Stomach (tissue), 4 donors: ENCODE measurements at regions not wholly inside any gene's neighbourhood (a gene's known extent, or its start where the extent isn't known, plus 50 kb on each side); places are given as distances from the start of the nearest gene placed in this dataset.

Experiments
- EP300 ChIP-seq: sonication (generic); formaldehyde crosslinking; IDR thresholded peaks from one replicate; pipeline ENCODE4 v1.6.1; 2017; ENCODE audit warnings: antibody characterized with exemption
- POLR2A ChIP-seq, 4 donors: fragments of 450-650 bp; IDR thresholded peaks; one replicate each; pipeline ENCODE4 v1.6.1; 2016; ENCODE audit warnings: antibody characterized with exemption in 4 of 4, control low read depth in 2 of 4, mild to moderate bottlenecking in 1 of 4, moderate library complexity in 1 of 4
- TF ChIP-seq, protein P1 (sequence below), 7 experiments: fragments of 450-650 bp in 4 of 7; fragments of 200-600 bp in 3 of 7; sonication (generic) in 3 of 7; IDR thresholded peaks; one replicate each; pipeline ENCODE4 v1.5.1; 2016 to 2019; ENCODE audit warnings: antibody characterized with exemption in 7 of 7, control low read depth in 2 of 7, mild to moderate bottlenecking in 1 of 7

DNA sequence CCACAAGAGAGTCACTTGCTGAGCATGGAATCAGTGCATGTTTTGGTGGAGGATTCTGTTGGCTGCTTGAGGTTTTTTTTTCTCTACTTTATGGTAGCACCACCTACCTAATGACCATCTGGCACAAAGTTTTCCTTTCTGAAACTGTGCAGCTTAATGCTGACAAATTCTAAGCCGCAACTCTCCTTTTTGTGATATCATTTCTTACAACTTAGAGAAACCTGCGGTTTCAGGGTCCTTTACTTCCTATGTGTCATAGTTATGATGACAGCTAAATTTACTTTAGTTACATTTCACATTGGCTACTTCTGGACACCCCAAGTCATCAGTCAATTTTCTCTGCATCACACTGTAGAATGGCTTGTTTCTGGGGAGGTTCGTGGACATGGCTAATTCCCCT, 115.4 kb upstream of the TMTC4 start:
- TF ChIP-seq, protein P1, sequence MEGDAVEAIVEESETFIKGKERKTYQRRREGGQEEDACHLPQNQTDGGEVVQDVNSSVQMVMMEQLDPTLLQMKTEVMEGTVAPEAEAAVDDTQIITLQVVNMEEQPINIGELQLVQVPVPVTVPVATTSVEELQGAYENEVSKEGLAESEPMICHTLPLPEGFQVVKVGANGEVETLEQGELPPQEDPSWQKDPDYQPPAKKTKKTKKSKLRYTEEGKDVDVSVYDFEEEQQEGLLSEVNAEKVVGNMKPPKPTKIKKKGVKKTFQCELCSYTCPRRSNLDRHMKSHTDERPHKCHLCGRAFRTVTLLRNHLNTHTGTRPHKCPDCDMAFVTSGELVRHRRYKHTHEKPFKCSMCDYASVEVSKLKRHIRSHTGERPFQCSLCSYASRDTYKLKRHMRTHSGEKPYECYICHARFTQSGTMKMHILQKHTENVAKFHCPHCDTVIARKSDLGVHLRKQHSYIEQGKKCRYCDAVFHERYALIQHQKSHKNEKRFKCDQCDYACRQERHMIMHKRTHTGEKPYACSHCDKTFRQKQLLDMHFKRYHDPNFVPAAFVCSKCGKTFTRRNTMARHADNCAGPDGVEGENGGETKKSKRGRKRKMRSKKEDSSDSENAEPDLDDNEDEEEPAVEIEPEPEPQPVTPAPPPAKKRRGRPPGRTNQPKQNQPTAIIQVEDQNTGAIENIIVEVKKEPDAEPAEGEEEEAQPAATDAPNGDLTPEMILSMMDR (IDR thresholded peaks at IDR 0.05): no peak
- no peak for TF ChIP-seq POLR2A (IDR thresholded peaks at IDR 0.05)
- no peak for TF ChIP-seq EP300
